H9 (cell line): ENCODE measurements at regions not wholly inside any gene's neighbourhood (a gene's known extent, or its start where the extent isn't known, plus 50 kb on each side); places are given as distances from the start of the nearest gene placed in this dataset.
A peak's percentile ranks its signal among the peaks of the same experiment; 100 is the strongest.
"Not testable (repeated sequence)": the region's sequence is repeated elsewhere in the genome, so short reads cannot be mapped to it uniquely, and the experiment has no call there.

Source experiments
- DNase-seq: peaks from one replicate; pipeline ENCODE4 v3.0.0-alpha.2; 2017
- H2AFZ ChIP-seq: one replicate; pipeline ENCODE4 v1.6.1; 2013; ENCODE audit warnings: mild to moderate bottlenecking, low read length, control low read depth, moderate library complexity
- H2AK5ac ChIP-seq: 2 replicates; pipeline ENCODE4 v1.6.1; 2013; ENCODE audit warnings: low read length, control low read depth, mixed read lengths; ENCODE audit not compliant: insufficient read length
- H2BK120ac ChIP-seq: one replicate; pipeline ENCODE4 v1.6.1; 2013; ENCODE audit warnings: low read depth, mild to moderate bottlenecking, low read length, control low read depth, inconsistent platforms; ENCODE audit not compliant: poor library complexity, severe bottlenecking
- H2BK12ac ChIP-seq: 2 replicates; pipeline ENCODE4 v1.6.1; 2013; ENCODE audit warnings: low read length, control low read depth, mixed read lengths, low read depth; ENCODE audit not compliant: insufficient read length
- H2BK15ac ChIP-seq: 2 replicates; pipeline ENCODE4 v1.6.1; 2013; ENCODE audit warnings: low read depth, low read length, control low read depth
- H2BK20ac ChIP-seq: one replicate; pipeline ENCODE4 v1.6.1; 2013; ENCODE audit warnings: low read depth, mild to moderate bottlenecking, low read length, control low read depth, inconsistent platforms; ENCODE audit not compliant: poor library complexity, severe bottlenecking
- H2BK5ac ChIP-seq: 2 replicates; pipeline ENCODE4 v1.6.1; 2013; ENCODE audit warnings: low read length, control low read depth, mixed read lengths; ENCODE audit not compliant: insufficient read length
- H3K14ac ChIP-seq: 2 replicates; pipeline ENCODE4 v1.6.1; 2013; ENCODE audit warnings: low read length, control low read depth; ENCODE audit not compliant: insufficient read depth
- H3K18ac ChIP-seq: 2 replicates; pipeline ENCODE4 v1.6.1; 2013; ENCODE audit warnings: low read depth, mild to moderate bottlenecking, mixed read lengths, low read length, control low read depth; ENCODE audit not compliant: insufficient read length
- H3K23ac ChIP-seq: 2 replicates; pipeline ENCODE4 v1.6.1; 2013; ENCODE audit warnings: low read length, control low read depth, mixed read lengths, low read depth; ENCODE audit not compliant: insufficient read length
- H3K23me2 ChIP-seq: 2 replicates; pipeline ENCODE4 v1.6.1; 2013; ENCODE audit warnings: low read depth, mild to moderate bottlenecking, mixed read lengths, low read length, control low read depth; ENCODE audit not compliant: insufficient read length, poor library complexity, severe bottlenecking
- H3K27ac ChIP-seq: 2 replicates; pipeline ENCODE4 v1.5.1; 2013; ENCODE audit warnings: low read length, control low read depth, mixed read lengths, low read depth; ENCODE audit not compliant: insufficient read length
- H3K27me3 ChIP-seq: 2 replicates; pipeline ENCODE4 v1.6.1; 2013; ENCODE audit warnings: low read length, control low read depth, inconsistent platforms; ENCODE audit not compliant: insufficient read depth
- H3K4ac ChIP-seq: 2 replicates; pipeline ENCODE4 v1.6.1; 2013; ENCODE audit warnings: low read depth, mild to moderate bottlenecking, control low read depth, inconsistent platforms, low read length, moderate library complexity
- H3K4me1 ChIP-seq: 2 replicates; pipeline ENCODE4 v1.6.1; 2013; ENCODE audit warnings: low read length, control low read depth, inconsistent platforms; ENCODE audit not compliant: insufficient read depth
- H3K4me2 ChIP-seq: 2 replicates; pipeline ENCODE4 v1.6.1; 2013; ENCODE audit warnings: low read length, control low read depth, mixed read lengths; ENCODE audit not compliant: insufficient read length, insufficient read depth
- H3K56ac ChIP-seq: 2 replicates; pipeline ENCODE4 v1.6.1; 2013; ENCODE audit warnings: low read depth, mild to moderate bottlenecking, mixed read lengths, low read length, control low read depth; ENCODE audit not compliant: insufficient read length
- H3K79me1 ChIP-seq: 2 replicates; pipeline ENCODE4 v1.6.1; 2013; ENCODE audit warnings: low read depth, mild to moderate bottlenecking, moderate library complexity, low read length, control low read depth, inconsistent platforms; ENCODE audit not compliant: insufficient read depth, poor library complexity, severe bottlenecking
- H3K79me2 ChIP-seq: 2 replicates; pipeline ENCODE4 v1.6.1; 2013; ENCODE audit warnings: low read length, control low read depth, inconsistent platforms; ENCODE audit not compliant: insufficient read depth
- H3K9ac ChIP-seq: 2 replicates; pipeline ENCODE4 v1.6.1; 2013; ENCODE audit warnings: low read length, control low read depth, mixed read lengths; ENCODE audit not compliant: insufficient read length; ENCODE audit errors: extremely low read depth
- H3K9me3 ChIP-seq: one replicate; pipeline ENCODE4 v1.6.1; 2013; ENCODE audit warnings: low read depth, low read length, inconsistent platforms; ENCODE audit not compliant: control insufficient read depth
- H3T11ph ChIP-seq: one replicate; pipeline ENCODE4 v1.6.1; 2013; ENCODE audit warnings: mild to moderate bottlenecking, low read length, control low read depth, inconsistent platforms
- H4K20me1 ChIP-seq: one replicate; pipeline ENCODE4 v1.6.1; 2013; ENCODE audit not compliant: control insufficient read depth, insufficient read length, insufficient read depth
- H4K5ac ChIP-seq: 2 replicates; pipeline ENCODE4 v1.6.1; 2013; ENCODE audit warnings: low read depth, mild to moderate bottlenecking, mixed read lengths, low read length, control low read depth; ENCODE audit not compliant: insufficient read length
- H4K8ac ChIP-seq: replicated peaks from 2 replicates; pipeline ENCODE4 v1.6.1; 2013; ENCODE audit warnings: low read length, control low read depth, mixed read lengths, low read depth; ENCODE audit not compliant: insufficient read length
- H4K91ac ChIP-seq: 2 replicates; pipeline ENCODE4 v1.6.1; 2013; ENCODE audit warnings: low read depth, mild to moderate bottlenecking, moderate library complexity, mixed read lengths, low read length, control low read depth; ENCODE audit not compliant: insufficient read length
- H3K27ac Mint-ChIP-seq, 3 experiments: 2 replicates in 2 of 3; 3 replicates in 1 of 3; pipeline ENCODE4 v1.8.0; 2020 to 2021; ENCODE audit warnings: mixed read lengths in 3 of 3, mild to moderate bottlenecking in 1 of 3, moderate library complexity in 1 of 3
- H3K27me3 Mint-ChIP-seq: 2 replicates; pipeline ENCODE4 v1.8.0; 2021; ENCODE audit warnings: low read depth, mild to moderate bottlenecking, moderate library complexity, mixed read lengths
- H3K36me3 Mint-ChIP-seq, 3 experiments: 2 replicates in 2 of 3; 3 replicates in 1 of 3; pipeline ENCODE4 v1.8.0; 2020 to 2021; ENCODE audit warnings: low read depth in 3 of 3, mixed read lengths in 3 of 3; ENCODE audit not compliant: insufficient read depth in 1 of 3
- H3K4me1 Mint-ChIP-seq, 2 experiments: 2 replicates each; pipeline ENCODE4 v1.8.0; 2020; ENCODE audit warnings: mixed read lengths in 2 of 2
- H3K4me3 Mint-ChIP-seq, 2 experiments: 2 replicates in 1 of 2; 3 replicates in 1 of 2; pipeline ENCODE4 v1.8.0; 2020 to 2021; ENCODE audit warnings: mild to moderate bottlenecking in 2 of 2, mixed read lengths in 2 of 2, moderate library complexity in 1 of 2
- H3K9me3 Mint-ChIP-seq, 2 experiments: 2 replicates in 1 of 2; 3 replicates in 1 of 2; pipeline ENCODE4 v1.8.0; 2020; ENCODE audit warnings: mild to moderate bottlenecking in 2 of 2, mixed read lengths in 2 of 2, moderate library complexity in 1 of 2
- CTCF ChIP-seq: fragments of 200-600 bp; sonication (generic); conservative IDR thresholded peaks from 3 replicates; pipeline ENCODE4 v1.8.0; 2021; ENCODE audit warnings: antibody characterized with exemption, mild to moderate bottlenecking
- WGBS: extraction: QIAGEN DNeasy Blood & Tissue Kit; methylation state at CpG from one replicate; pipeline ENCODE4 v1.1.7; 2013; ENCODE audit warnings: missing lambda C conversion rate, low lambda C conversion rate, mixed read lengths; ENCODE audit not compliant: insufficient read length; ENCODE audit errors: extremely low coverage; 5-methylcytosine and 5-hydroxymethylcytosine counted together

GRCh38 chr4:83195269-83195668, 80.7 kb upstream of the PLAC8 start:
- H4K5ac ChIP-seq = no peak overlapping the region
- H2BK12ac ChIP-seq = no peak overlapping the region
- Mint-ChIP-seq H3K9me3 (peaks cover 0 to 3% of the 10 kb centered on the region in 2 experiments; a peak in 1 of 5 replicates), H3K36me3 (no peaks in the 10 kb centered on the region), H3K4me3 (no peak overlapping the region), H3K27me3 (peaks cover 4% of the 10 kb centered on the region), H3K27ac (no peak overlapping the region), H3K4me1 (peaks cover 2 to 7% of the 10 kb centered on the region in 2 experiments)
- H3K79me2 ChIP-seq = no peaks in the 10 kb centered on the region
- no peak overlapping the region for H3K4ac ChIP-seq
- no peak overlapping the region for H2BK15ac ChIP-seq
- H2AFZ ChIP-seq = no peak overlapping the region
- H4K8ac ChIP-seq = no peak overlapping the region
- no peaks in the 10 kb centered on the region for H3K27me3 ChIP-seq
- no peak overlapping the region for H3K18ac ChIP-seq
- H2BK5ac ChIP-seq = no peak overlapping the region
- H3T11ph ChIP-seq = no peak overlapping the region
- no peak for TF ChIP-seq CTCF
- no peaks in the 10 kb centered on the region for H3K9me3 ChIP-seq
- H3K4me1 ChIP-seq = peaks cover 2% of the 10 kb centered on the region; the same call in 1 of the 2 replicates
- H3K23me2 ChIP-seq = no peaks in the 10 kb centered on the region
- H3K9ac ChIP-seq = no peak overlapping the region
- H3K23ac ChIP-seq = no peak overlapping the region
- no peak overlapping the region for H3K4me2 ChIP-seq
- no peak overlapping the region for H2BK20ac ChIP-seq
- no peaks in the 10 kb centered on the region for H4K20me1 ChIP-seq
- H2AK5ac ChIP-seq = no peak overlapping the region
- WGBS = no CpG with 5 or more reads among the region's 3 CpGs
- H3K14ac ChIP-seq = no peak overlapping the region
- H2BK120ac ChIP-seq = no peak overlapping the region
- no peak overlapping the region for H4K91ac ChIP-seq
- no peak for DNase-seq
- H3K79me1 ChIP-seq = no peaks in the 10 kb centered on the region
- H3K27ac ChIP-seq = no peak overlapping the region
- no peak overlapping the region for H3K56ac ChIP-seq

DNA sequence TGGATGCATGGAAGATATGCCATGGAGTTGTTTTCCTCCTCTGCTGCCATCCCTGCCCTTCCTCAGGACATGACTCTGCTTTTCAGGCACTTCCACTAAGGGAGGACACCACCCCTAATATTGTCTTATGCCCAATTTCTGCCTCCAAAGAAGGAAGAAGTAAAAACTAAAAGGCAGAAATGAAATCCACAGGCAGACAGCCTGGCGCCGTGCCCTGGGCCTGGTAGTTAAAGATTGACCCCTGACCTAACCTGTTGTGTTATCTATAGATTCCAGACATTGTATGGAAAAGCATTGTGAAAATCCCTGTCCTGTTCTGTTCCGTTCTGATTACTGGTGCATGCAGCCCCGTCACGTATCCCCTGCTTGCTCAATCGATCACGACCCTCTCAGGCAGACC, 80.1 kb upstream of the PLAC8 start:
- not testable (repeated sequence) for H3K9me3 ChIP-seq, H3K9me3 Mint-ChIP-seq, H4K5ac ChIP-seq, H3K23ac ChIP-seq, H2BK12ac ChIP-seq, H3K9ac ChIP-seq, H2BK15ac ChIP-seq, H4K20me1 ChIP-seq, H3K4ac ChIP-seq, H4K91ac ChIP-seq, H2AFZ ChIP-seq, H3K23me2 ChIP-seq, H2BK120ac ChIP-seq, H3K27ac ChIP-seq, H3K4me3 Mint-ChIP-seq, H3K14ac ChIP-seq, H3K36me3 Mint-ChIP-seq, H3K27me3 Mint-ChIP-seq, H3T11ph ChIP-seq, DNase-seq, H4K8ac ChIP-seq, H3K4me2 ChIP-seq, H3K79me1 ChIP-seq, H2BK20ac ChIP-seq, H2BK5ac ChIP-seq, H2AK5ac ChIP-seq, H3K18ac ChIP-seq, H3K79me2 ChIP-seq, H3K56ac ChIP-seq, H3K27me3 ChIP-seq, H3K4me1 ChIP-seq
- peaks cover 7 to 12% of the 10 kb centered on the region in 2 experiments for H3K4me1 Mint-ChIP-seq
- no CpG with 5 or more reads among the region's 7 CpGs for WGBS
- peak overlapping the region in 1 of 3 experiments; percentile 24; a peak in 1 of 7 replicates for H3K27ac Mint-ChIP-seq
